ENCODE measurements at regions not wholly inside any gene's neighbourhood (a gene's known extent, or its start where the extent isn't known, plus 50 kb on each side); places are given as distances from the start of the nearest gene placed in this dataset.
"Not testable (repeated sequence)": the region's sequence is repeated elsewhere in the genome, so short reads cannot be mapped to it uniquely, and the experiment has no call there.

DNA sequence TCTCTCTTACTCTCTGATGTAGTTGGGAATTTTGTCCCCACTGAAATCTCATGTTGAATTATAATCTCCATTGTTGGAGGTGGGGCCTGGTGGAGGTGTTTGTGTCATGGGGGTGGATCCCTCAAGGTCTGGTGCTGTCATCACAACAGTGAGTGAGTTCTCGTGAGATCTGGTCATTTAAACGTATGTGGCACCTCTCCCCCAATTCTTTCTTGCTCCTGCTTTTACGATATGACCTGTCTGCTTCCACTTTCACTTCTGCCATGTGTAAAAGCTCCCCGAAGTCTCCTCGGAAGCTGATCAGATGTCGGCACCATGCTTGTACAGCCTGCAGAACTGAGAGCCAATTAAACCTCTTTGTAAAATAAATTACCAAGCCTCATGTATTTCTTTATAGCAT is 337.8 kb upstream of the CDH2 start:
- DNase-seq (ENCODE audit: low read depth) = peak; percentile 66

- DNase-seq (ENCODE audit: low read depth) = peak; percentile 38
Measured at GRCh38 chr18:28512357-28512756, 335.4 kb upstream of the CDH2 start.

DNA sequence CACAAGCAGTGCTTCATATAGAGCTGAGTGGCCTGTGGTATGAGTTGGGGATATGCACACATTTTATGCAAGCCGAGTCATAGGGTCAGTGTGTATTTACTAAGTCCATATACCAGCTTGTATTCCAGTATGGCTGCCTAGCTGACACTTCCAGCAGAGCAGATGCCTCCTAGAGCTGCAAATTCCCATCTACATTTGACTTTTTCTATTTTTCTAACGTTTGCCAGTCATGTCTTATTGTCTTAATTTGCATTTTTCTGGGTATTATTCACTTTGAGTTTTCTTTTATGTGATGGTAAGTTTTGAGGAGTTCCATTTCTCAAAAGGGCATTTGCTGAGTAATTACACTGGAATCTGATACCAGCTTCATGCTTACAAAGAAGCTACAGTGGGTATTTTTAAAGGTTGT is 334.5 kb upstream of the CDH2 start:
- DNase-seq (ENCODE audit: low read depth) = peak; percentile 53

DNA sequence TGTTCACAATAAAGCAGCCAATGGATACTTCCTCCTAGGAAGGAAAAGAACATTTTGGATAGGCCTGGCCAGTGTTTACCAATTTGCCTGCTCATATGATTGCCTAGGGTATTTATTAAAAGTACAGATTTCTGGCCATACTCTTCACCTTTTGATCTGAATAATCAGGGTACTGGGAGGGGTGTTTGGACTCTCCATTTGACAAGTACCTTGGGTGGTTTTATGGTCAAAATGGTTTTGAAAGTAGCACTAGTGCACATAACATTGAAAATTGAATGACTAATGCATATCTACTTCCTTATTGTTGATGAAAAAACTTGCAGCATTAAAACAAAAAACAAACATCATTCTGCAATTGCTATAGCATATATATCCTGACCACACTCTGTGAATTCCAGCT is 333.3 kb upstream of the CDH2 start:
- no peak for DNase-seq (ENCODE audit: low read depth)

DNA sequence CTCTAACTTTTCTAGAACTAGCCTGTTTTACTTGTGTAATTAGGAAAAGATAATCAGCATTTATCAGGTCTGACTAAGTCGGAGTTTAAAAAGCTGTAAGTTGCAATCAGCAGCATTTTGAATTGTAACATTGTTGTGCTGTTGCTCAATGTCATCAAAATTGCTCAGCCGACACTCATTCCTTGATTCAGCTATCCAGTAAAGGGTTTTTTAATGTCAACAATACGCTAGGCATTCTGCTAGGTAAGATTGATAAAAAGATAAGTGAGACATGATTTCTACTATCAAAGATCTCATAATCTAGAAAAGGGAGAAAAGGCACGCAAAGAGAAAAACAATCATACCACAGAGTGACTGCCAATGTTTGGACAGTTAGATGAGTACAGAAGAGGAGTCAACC is 327.1 kb upstream of the CDH2 start:
- no peak for DNase-seq (ENCODE audit: low read depth)

DNA sequence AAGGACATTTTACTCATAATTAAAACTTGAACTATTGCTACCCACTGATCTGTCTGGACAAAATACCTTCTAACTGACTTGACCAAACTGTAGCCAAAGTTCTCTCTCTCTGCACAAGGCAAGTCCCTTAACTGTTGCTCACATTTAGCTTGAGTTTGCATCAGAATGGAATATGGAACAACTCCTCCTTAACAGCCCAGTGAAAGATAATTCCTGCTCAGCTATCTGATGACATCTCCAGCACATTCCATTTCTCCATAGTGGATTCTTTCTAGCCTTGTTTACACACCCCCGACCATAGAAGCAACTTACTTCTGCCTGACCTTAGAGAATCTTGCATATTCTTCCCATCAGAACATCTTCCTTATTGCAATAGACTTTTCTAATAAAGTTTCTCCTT is 317.2 kb upstream of the CDH2 start:
- no peak for DNase-seq (ENCODE audit: low read depth)

DNA sequence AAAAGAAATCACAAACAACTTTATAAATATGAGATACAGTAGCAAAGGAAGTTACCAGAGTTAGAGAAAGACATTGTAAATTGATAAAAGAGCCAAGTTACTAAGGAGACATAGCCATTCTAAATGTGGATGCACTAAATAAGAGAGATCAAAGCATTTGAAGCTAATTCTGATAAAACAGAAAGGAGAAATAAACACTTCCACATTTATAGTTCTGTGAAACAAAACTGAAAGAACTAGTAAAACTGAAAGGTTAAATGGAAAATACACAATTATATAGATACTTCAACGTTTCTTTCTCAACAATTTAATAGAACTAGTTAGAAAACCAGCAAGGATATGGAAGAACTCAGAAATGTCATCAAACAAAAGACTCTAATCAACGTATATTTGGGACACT is 309.0 kb upstream of the CDH2 start:
- DNase-seq (ENCODE audit: low read depth) = no peak

DNA sequence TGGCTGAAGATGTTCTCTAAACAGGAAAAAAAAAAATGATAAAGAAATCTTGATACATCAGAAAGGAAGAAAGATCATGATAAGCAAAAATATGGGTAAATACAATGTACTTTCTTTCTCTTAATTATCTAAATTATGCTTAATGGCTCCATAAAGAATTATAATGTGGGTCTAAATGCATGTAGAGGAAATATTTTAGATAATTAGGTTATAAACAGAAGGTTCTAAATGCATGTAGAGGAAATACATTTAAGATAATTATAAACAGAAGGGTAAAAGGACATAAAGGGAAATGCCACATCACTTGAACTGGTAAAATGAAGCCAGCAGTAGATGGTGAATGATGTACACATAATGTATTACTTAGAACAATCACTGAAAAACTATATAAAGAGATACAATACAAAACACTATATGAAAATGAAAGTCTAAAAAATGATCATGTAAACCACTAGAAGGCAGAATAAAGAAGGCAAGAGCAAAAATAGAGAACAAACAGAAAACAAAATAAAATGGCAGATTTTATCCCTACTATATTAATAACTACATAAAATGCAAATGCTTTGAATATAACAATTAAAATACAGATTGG is 308.4 kb upstream of the CDH2 start:
- DNase-seq (ENCODE audit: low read depth) = no peak

DNA sequence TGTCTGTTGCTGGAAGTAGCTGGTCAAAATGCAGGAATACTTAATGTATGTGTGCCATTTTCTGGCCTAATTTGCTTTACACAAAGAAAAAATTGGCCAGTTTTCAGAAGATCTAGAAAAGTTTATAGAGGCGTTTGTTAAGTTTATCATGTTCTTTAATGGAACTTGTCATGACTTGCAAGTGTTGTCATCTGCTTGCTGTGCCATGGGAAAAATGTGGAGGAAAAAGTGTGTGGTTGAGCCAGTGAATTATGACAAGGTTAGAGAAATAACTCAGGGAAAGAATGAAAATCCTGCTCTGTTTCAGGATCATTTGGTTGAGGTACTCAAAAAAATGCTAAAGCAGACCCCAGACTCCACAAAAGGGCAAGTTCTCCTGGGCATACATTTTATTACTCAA is 301.6 kb upstream of the CDH2 start:
- DNase-seq (ENCODE audit: low read depth) = no peak

- no peak for DNase-seq (ENCODE audit: low read depth)
Measured at GRCh38 chr18:28476302-28476701, 299.4 kb upstream of the CDH2 start.

- DNase-seq (ENCODE audit: low read depth) = peak; percentile 7
Measured at GRCh38 chr18:28469946-28470345, 293.0 kb upstream of the CDH2 start.

- DNase-seq (ENCODE audit: low read depth) = no peak
Measured at GRCh38 chr18:28468901-28469300, 292.0 kb upstream of the CDH2 start.

DNA sequence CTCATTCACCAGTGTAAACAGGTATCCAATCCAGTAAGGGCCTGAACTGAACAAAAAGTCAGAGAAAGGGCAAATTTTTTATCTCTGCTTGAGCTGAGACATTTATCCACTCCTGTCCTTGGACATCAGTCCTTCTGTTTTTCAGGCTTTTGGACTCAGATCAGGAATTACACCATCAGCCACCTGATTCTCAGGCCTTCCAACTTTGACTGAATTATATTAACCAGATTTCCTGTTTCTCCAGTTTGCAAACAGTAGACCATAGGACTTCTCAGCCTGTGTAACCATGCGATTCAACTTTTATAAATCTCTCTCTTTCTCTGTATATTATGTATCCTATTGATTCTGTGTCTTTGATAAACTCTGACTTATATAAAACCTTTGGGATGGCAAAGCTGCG is 289.3 kb upstream of the CDH2 start:
- DNase-seq (ENCODE audit: low read depth) = no peak

- no peak for DNase-seq (ENCODE audit: low read depth)
Measured at GRCh38 chr18:28459587-28459986, 282.7 kb upstream of the CDH2 start.

- DNase-seq (ENCODE audit: low read depth) = no peak
Measured at GRCh38 chr18:28458751-28459150, 281.8 kb upstream of the CDH2 start.

GRCh38 chr18:28457784-28458183 is 280.9 kb upstream of the CDH2 start:
- no peak for DNase-seq (ENCODE audit: low read depth)

DNA sequence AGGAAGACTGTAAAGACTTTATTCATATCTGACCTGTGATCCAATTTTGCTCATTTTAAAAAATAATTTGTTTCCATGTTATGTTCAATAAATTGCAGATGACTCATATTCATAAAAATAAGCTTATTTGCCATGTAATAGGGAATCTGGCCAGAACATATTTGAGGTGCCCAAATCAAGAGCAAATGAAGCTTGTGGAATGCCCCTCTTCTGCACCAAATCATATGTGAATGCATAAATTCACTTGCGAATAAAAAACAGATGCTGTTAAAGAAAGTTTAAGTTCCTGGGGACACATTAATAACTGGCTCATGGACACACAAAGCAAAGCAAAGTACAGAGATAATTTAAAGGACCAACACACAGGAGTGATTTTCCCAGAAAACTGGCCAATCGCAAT is 279.0 kb upstream of the CDH2 start:
- DNase-seq (ENCODE audit: low read depth) = no peak

DNA sequence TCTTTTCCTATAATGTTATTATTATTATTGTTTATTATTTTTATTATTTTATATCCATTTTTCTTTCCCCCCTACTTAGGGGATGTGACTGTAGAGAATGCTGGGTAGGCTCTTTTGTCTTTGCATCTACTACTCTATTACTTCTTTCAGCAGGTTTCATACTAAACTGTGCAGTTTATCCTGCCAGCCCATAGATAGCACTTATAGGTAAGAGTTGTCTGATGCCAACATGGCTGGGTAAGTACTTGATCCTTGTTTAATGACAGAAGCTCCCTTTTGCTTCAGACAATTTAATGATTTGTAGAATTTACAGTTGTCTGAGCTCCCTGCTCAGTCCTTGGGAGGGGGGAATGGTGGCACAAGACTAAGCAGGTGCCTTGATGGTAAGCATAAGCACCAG is 262.9 kb upstream of the CDH2 start:
- no peak for DNase-seq (ENCODE audit: low read depth)

DNA sequence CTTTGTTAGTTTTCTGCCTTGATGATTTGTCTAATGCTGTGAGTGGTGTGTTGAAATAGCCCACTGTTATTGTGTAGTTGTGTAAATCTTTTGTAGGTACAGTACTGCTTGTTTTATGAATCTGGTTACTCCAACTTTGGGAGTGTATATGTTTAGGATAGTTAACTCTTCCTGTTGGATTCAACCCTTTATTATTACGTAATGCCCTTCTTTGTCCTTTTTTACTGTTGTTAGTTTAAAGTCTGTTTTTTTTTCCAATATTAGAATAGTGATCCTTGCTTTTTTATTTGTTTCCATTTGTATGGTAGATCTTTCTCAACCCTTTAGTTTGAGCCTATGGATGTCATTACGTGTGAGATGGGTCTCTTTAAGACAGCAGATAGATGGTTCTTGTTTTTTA is 261.5 kb upstream of the CDH2 start:
- DNase-seq (ENCODE audit: low read depth) = no peak

DNA sequence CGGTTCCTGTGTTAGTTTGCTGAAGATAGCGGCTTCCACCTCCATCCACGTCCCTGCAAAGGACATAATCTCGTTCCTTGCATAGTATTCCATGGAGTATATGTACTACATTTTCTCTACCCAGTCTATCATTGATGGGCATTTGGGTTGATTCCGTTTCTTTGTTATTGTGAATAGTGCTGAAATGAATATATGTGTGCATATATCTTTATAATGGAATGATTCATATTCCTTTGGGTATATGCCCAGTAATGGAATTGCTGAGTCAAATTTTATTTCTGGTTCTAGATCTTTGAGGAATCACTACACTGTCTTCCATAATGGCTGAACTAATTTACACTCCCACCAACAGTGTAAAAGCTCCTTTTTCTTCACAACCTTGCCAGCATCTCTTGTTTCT is 255.4 kb upstream of the CDH2 start:
- no peak for DNase-seq (ENCODE audit: low read depth)

- no peak for DNase-seq (ENCODE audit: low read depth)
Measured at GRCh38 chr18:28425886-28426285, 249.0 kb upstream of the CDH2 start.

DNA sequence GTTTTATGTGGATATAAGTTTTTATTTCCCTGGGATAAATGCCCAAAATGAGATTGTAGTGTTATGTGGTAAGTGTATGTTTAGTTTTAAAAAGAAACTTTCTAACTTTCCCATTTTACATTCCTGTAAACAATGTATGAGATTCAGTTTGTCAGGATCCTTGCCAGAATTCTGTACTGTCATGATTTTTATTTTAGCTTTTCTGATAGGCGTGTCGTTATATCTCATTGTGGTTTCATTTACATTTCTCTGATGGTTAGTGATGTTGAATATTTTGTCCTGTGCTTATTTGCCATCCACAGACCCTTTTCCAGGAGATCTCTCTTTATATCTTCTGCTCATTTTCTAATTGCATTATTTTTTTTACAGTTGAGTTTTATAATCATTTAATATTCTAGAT is 245.6 kb upstream of the CDH2 start:
- DNase-seq (ENCODE audit: low read depth) = no peak

DNA sequence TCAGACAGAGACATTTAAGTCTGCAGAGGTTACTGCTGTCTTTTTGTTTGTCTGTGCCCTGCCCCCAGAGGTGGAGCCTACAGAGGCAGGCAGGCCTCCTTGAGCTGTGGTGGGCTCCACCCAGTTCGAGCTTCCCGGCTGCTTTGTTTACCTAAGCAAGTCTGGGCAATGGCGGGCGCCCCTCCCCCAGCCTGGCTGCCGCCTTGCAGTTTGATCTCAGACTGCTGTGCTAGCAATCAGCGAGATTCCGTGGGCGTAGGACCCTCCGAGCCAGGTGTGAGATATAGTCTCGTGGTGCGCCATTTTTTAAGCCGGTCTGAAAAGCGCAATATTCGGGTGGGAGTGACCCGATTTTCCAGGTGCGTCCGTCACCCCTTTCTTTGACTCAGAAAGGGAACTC is 245.0 kb upstream of the CDH2 start:
- DNase-seq (ENCODE audit: low read depth) = not testable (repeated sequence)

GRCh38 chr18:28412521-28412920 is 235.6 kb upstream of the CDH2 start:
- peak; percentile 10 for DNase-seq (ENCODE audit: low read depth)

- DNase-seq (ENCODE audit: low read depth) = peak; percentile 9
Measured at GRCh38 chr18:28411806-28412205, 234.9 kb upstream of the CDH2 start.

All from Daoy (cell line).